Adrenal gland (tissue), 9 donors: ENCODE measurements at regions not wholly inside any gene's neighbourhood (a gene's known extent, or its start where the extent isn't known, plus 50 kb on each side); places are given as distances from the start of the nearest gene placed in this dataset.

ENCODE experiments used
- DNase-seq, 7 donors: peaks; one replicate each; pipeline ENCODE4 v3.0.0-alpha.2; 2019 to 2020
- H3K27ac ChIP-seq, 5 donors: fragments of 200-600 bp; sonication (generic) in 4 of 5; 1 replicate in 3 of 5; 2 replicates in 2 of 5; pipeline versions ENCODE4 v1.5.1 to v1.8.0; 2016 to 2020; ENCODE audit warnings: mild to moderate bottlenecking in 1 of 5
- H3K27me3 ChIP-seq: fragments of 200-600 bp; 2 replicates; pipeline ENCODE4 v1.8.0; 2021
- H3K36me3 ChIP-seq, 2 donors: fragments of 200-600 bp; replicated peaks in 1 of 2; 1 replicate in 1 of 2; 2 replicates in 1 of 2; pipeline versions ENCODE4 v1.5.1 to v1.8.0; 2018 to 2022
- H3K4me1 ChIP-seq, 2 donors: fragments of 200-600 bp; replicated peaks in 1 of 2; 1 replicate in 1 of 2; 2 replicates in 1 of 2; pipeline versions ENCODE4 v1.5.1 to v1.8.0; 2018 to 2021
- H3K4me3 ChIP-seq, 4 donors: fragments of 200-600 bp; sonication (generic) in 3 of 4; one replicate each; pipeline ENCODE4 v1.5.1; 2016 to 2018
- H3K9me3 ChIP-seq, 3 donors: fragments of 200-600 bp; sonication (generic) in 1 of 3; replicated peaks in 1 of 3; 1 replicate in 2 of 3; 2 replicates in 1 of 3; pipeline versions ENCODE4 v1.5.1 to v1.8.0; 2016 to 2021
- POLR2A ChIP-seq, 2 donors: fragments of 450-650 bp; IDR thresholded peaks; one replicate each; pipeline ENCODE4 v1.6.1; 2017; ENCODE audit warnings: antibody characterized with exemption in 2 of 2, mild to moderate bottlenecking in 2 of 2, moderate library complexity in 1 of 2
- WGBS, 4 donors: extraction: QIAGEN DNeasy Blood & Tissue Kit in 2 of 4; methylation state at CpG; one replicate each; pipeline versions ENCODE4 v1.1.5 to v1.1.7; 2013 to 2017; 5-methylcytosine and 5-hydroxymethylcytosine counted together
- intact Hi-C, 2 donors: fragments of 100-400 bp; cut with DNase I; formaldehyde crosslinking; loops; one replicate each; pipeline versions ENCODE4 v1.14.1 to v1.15.0; 2022 to 2023
- TF ChIP-seq, protein P1 (sequence below), 6 experiments: fragments of 450-650 bp in 4 of 6; fragments of 200-600 bp in 2 of 6; sonication (generic) in 1 of 6; IDR thresholded peaks; 1 replicate in 5 of 6; 2 replicates in 1 of 6; pipeline versions ENCODE4 v1.5.1 to v1.8.0; 2016 to 2021; ENCODE audit warnings: antibody characterized with exemption in 6 of 6, mild to moderate bottlenecking in 2 of 6, moderate library complexity in 1 of 6
- donor health status: healthy with polysubstance abuse.
- donor health status: Bipolar disorder and iron deficiency.
- donor health status: DM: yes; HTN: yes; CAD: no.
- donor health status: DM: no; HTN: no; CAD: no.
- donor health status: DM: no; HTN: no; CAD: no.

DNA sequence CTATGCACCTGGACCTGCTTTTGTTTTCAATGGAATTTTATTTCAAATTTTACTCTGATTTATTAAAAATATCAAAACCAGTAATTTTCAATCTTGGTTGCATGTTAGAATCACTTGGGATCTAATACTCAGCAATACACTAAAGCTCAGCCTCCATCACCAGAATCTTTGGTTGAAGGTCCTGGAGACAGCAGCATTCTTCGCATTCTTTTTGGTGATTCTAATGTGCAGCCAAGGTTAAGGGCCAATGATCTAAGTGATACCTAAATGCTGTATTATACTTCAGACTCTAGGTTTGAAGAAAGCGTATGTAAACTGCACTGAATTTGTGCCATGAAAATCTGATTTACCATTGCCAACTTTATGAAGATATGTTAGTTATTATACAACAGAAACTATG lies 493.1 kb downstream of the XIRP2 start:
- H3K27me3 ChIP-seq: no peaks in the 10 kb centered on the region
- intact Hi-C loops: no loop called here
- no peaks in the 10 kb centered on the region for H3K36me3 ChIP-seq
- no peak for DNase-seq
- WGBS, 4 donors: 82 to 92% (median 89%) methylated on average over 2 of the region's 2 CpGs
- no peak overlapping the region for H3K4me3 ChIP-seq
- no peak overlapping the region for H3K27ac ChIP-seq
- no peaks in the 10 kb centered on the region for H3K9me3 ChIP-seq
- H3K4me1 ChIP-seq: no peaks in the 10 kb centered on the region
- TF ChIP-seq POLR2A (IDR thresholded peaks at IDR 0.05): no peak
- TF ChIP-seq, protein P1, sequence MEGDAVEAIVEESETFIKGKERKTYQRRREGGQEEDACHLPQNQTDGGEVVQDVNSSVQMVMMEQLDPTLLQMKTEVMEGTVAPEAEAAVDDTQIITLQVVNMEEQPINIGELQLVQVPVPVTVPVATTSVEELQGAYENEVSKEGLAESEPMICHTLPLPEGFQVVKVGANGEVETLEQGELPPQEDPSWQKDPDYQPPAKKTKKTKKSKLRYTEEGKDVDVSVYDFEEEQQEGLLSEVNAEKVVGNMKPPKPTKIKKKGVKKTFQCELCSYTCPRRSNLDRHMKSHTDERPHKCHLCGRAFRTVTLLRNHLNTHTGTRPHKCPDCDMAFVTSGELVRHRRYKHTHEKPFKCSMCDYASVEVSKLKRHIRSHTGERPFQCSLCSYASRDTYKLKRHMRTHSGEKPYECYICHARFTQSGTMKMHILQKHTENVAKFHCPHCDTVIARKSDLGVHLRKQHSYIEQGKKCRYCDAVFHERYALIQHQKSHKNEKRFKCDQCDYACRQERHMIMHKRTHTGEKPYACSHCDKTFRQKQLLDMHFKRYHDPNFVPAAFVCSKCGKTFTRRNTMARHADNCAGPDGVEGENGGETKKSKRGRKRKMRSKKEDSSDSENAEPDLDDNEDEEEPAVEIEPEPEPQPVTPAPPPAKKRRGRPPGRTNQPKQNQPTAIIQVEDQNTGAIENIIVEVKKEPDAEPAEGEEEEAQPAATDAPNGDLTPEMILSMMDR (IDR thresholded peaks at IDR 0.05): no peak

GRCh38 chr2:167380555-167380954 lies 492.3 kb downstream of the XIRP2 start:
- Histone ChIP-seq H3K36me3 (no peaks in the 10 kb centered on the region), H3K27me3 (no peaks in the 10 kb centered on the region), H3K27ac (no peak overlapping the region), H3K4me1 (no peaks in the 10 kb centered on the region), H3K4me3 (no peak overlapping the region), H3K9me3 (no peaks in the 10 kb centered on the region)
- intact Hi-C loops: no loop called here
- TF ChIP-seq, protein P1 (IDR thresholded peaks at IDR 0.05): no peak
- TF ChIP-seq POLR2A (IDR thresholded peaks at IDR 0.05): no peak
- no peak for DNase-seq
- 51 to 57% (median 56%) methylated on average over 4 of the region's 4 CpGs for WGBS, 4 donors

DNA sequence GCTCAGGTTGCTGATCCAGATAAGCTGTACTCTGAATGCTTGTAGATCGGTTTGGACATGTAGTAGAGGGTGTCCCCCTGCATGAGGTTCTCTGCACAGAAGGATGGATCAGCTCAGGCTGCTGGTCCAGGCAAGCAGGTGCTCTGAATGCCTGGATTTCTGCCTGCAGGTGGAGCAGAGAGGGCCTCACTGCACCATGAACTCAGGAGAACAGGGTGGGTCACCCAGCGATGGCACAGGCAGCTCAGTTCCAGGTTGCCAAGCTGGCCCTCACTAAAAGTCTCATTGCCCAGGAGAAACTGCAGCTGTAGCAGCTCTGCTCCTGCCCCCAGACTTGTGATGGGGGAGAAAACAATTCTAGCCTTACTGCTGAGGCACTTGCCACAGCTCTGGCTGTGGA lies 491.8 kb downstream of the XIRP2 start:
- intact Hi-C loops: no loop called here
- TF ChIP-seq POLR2A (IDR thresholded peaks at IDR 0.05): no peak
- TF ChIP-seq, protein P1 (IDR thresholded peaks at IDR 0.05): no peak
- Histone ChIP-seq H3K36me3 (no peaks in the 10 kb centered on the region), H3K27ac (no peak overlapping the region), H3K4me3 (no peak overlapping the region), H3K4me1 (no peaks in the 10 kb centered on the region), H3K27me3 (no peaks in the 10 kb centered on the region), H3K9me3 (no peaks in the 10 kb centered on the region)
- no peak for DNase-seq
- 63 to 89% (median 68%) methylated on average over 1 to 2 of the region's 2 CpGs for WGBS, 4 donors

DNA sequence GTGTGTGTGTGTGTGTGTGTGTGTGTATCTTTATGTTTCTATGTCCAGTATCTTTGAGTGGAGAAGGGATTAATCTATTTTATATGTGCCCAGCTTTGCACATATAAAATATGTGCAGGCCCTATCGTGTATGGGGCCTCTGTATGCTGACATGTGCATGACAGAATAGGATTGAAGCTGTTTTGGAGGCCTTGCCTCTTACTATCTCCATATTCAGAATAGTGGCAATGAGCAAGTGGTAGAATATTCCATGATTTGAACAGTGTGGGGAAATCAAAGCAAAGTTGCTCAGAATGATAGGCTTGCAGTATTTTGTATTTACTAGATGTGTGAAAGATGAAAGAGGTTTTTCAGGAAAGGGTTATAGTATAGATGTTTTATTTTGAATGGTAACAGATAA lies 480.8 kb downstream of the XIRP2 start:
- Histone ChIP-seq H3K4me3 (no peak overlapping the region), H3K9me3 (no peaks in the 10 kb centered on the region), H3K36me3 (no peaks in the 10 kb centered on the region), H3K4me1 (no peaks in the 10 kb centered on the region), H3K27me3 (no peaks in the 10 kb centered on the region), H3K27ac (no peak overlapping the region)
- no peak for TF ChIP-seq POLR2A (IDR thresholded peaks at IDR 0.05)
- TF ChIP-seq, protein P1 (IDR thresholded peaks at IDR 0.05): no peak
- WGBS, 4 donors: 30 to 71% (median 59%) methylated on average over 1 of the region's 1 CpG
- intact Hi-C loops: no loop called here
- DNase-seq: no peak
